ENCODE measurements at regions not wholly inside any gene's neighbourhood (a gene's known extent, or its start where the extent isn't known, plus 50 kb on each side); places are given as distances from the start of the nearest gene placed in this dataset.
"Not testable (repeated sequence)": the region's sequence is repeated elsewhere in the genome, so short reads cannot be mapped to it uniquely, and the experiment has no call there.

DNA sequence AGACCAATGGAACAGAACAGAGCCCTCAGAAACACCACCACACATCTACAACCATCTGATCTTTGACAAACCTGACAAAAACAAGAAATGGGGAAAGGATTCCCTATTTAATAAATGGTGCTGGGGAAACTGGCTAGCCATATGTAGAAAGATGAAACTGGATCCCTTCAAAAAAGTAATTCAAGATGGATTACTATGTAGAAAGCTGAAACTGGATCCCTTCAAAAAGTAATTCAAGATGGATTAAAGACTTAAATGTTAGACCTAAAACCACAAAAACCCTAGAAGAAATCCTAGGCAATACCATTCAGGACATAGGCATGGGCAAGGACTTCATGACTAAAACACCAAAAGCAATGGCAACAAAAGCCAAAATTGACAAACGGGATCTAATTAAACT, 221.6 kb upstream of the EDNRA start:
- DNase-seq, result not testable (repeated sequence)

DNA sequence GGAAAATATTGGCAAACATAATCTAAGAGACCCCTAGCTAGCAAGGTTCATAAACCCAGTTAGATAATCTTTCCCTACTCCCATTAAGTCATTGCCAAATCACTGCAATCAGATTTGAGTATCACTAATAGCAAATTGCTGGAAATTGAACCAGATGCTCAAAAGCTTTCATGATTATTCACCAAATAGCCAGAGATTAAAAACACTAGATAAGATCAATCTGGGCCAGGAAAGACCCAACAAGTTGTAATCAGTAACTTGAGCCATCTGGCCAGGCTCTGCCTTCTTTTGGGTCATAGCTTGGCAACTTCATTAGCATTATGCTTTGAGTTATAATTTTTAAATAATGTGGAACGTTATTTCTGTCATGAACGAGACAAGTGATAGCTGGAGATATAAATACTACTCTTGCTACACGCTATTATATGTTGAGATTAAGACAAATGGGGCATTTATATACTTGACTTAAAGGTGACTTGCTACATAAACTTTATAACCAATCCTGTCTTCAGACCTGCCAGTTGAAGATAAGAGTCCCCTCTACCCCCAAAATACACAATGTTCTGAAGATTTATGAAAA, 196.6 kb upstream of the EDNRA start:
- no peak for DNase-seq

DNA sequence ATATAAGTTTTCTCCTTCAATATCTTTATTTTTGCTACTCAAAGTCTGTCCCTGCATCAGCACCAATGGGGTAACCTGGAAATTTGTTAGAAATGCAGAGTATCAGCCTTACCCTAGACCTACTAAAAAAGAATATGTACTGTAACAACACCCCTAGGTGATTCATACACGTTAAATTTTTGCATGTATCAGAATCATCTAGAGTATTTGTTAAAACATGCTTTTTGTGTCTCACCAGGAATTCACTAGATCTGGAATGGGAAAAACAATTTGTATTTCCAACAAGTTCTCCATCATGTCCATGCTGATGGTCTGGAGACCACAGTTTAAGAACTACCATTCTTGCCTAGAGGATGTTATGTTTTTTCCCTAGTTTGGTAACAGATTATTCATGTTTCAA, 196.0 kb upstream of the EDNRA start:
- no peak for DNase-seq

DNA sequence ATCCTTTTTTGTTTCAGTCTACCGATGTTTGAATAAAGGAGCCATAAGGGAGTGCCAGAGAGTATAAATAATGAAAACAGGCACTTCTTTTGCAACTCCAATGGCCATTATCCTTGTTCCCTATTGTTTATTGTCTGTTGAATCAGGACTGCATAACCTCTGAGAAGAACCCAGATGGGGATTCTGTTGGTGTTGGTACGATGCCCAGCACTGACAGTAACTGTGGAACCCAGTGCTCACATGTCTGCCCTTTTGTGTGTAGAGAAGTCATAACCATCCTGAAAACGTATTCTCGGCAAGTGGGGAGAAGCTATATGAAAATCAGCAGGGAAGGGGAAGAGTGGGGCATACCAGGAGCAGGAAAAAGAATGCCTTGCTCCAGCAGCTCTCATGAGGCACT, 195.1 kb upstream of the EDNRA start:
- no peak for DNase-seq

DNA sequence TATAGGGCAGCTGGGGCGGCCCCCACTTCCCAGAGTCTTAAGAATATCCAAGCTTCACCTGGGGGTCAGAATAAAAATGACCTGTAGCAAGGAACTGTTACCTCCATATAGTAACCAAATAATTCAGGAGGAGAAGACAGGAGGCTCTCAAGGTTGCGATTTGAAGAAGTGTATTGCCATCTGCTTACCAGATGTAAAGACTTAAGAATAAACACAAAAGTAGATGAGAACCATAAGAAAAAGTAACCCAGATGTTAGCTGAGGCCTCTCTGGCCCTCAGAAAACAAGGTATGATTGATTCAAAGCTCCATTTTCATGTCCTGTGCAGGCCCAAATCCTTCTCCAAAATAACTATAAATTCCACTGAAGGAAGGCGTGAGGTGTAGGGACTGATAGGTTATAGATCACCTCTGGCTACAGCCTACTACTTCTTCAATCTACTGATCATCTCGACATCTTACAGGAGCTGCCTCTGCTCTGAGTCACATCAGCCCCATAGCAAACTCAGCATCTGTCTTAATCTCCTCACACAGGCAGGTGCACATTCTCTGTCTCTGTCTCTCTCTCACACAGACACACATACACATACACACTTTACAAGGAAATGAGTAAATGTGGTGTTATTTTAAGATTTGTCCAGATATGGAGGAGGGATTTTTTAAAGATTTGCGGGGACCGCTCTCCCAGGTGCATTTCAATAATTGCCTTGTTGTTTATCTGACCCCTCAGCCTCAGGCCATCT, 193.9 kb upstream of the EDNRA start:
- no peak for DNase-seq

DNA sequence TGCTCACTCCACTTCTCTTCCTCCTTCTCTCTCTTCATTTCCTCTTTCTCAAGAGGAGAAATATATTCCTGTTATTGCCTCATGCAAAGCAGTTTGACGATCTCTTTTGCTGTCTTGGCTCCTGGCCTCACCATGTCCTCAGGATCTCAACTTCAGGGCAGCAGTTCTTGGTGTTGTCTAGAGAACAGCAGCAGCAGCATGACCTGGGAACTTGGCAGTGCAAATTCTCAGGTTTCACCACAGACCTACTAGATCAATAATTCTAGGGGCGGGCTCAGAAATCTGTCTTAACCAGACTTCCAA, 193.4 kb upstream of the EDNRA start:
- DNase-seq, result no peak

DNA sequence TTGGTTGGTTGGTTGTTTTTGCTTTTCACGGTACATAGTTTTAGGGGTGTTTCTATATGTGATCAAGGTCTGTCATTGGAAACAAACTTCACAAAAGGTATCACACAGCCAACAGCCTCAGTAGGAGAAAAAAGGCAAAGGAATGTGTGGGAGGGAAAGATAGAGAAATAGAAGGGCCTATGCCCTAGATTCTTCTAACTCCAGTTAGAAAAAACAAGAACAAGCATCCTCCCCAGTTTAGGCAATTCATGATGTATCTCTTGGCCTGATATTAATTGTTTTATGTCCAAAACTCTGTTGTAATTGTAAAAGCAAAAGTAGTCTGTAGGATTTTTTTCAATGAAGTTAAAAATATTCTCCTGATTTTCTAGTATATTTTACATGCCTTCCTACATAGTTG, 192.4 kb upstream of the EDNRA start:
- DNase-seq, result no peak

DNA sequence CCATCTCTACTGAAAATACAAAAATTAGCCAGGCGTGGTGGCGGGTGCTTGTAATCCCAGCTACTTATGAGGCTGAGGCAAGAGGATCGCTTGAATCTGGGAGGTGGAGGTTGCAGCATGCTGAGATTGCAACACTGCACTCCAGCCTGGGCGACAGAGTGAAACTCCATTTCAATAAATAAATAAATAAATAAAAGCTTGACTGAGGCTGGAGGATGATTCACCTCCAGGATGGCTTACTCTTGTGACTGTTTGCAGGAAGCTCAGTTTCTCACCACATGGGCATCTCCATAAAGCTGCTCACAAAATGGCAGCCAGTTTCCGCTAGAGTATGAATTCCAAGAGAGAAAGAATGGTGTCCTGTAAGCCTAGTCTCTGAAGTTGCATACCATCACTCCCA, 191.7 kb upstream of the EDNRA start:
- no peak for DNase-seq

DNA sequence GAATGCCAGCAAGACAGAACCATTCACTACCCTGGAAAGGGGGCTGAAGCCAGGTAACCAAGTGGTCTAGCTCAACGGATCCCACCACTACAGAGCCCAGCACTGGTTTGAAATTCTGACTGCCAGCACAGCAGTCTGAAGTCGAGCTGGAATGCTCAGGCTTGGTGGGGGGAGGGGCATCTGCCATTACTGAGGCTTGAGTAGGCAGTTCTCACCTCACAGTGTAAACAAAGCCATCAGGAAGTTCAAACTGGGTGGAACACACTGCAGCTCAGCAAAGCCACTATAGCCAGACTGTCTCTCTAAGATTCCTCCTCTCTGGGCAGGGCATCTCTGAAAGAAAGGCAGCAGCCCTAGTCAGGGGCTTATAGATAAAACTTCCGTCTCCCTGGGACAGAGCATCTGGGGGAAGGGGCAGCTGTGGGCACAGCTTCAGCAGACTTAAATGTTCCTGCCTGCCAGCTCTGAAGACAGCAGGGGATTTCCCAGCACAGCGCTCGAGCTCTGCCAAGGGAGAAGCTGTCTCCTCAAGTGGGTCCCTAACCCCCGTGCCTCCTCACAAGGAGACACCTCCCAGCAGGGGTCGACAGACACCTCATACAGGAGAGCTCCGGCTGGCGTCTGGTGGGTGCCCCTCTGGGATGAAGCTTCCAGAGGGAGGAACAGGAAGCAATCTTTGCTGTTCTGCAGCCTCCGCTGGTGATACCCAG, 188.1 kb upstream of the EDNRA start:
- not testable (repeated sequence) for DNase-seq

DNA sequence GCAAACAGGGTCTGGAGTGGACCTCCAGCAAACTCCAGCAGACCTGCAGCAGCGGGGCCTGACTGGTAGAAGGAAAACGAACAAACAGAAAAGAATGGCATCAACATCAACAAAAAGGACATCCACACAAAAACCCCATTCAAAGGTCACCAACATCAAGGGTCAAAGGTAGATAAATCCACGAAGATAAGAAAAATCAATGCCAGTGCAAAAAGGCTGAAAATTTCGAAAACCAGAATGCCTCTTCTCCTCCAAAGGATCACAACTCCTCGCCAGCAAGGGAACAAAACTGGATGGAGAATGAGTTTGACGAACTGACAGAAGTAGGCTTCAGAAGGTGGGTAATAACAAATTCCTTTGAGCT, 187.6 kb upstream of the EDNRA start:
- DNase-seq, result not testable (repeated sequence)

DNA sequence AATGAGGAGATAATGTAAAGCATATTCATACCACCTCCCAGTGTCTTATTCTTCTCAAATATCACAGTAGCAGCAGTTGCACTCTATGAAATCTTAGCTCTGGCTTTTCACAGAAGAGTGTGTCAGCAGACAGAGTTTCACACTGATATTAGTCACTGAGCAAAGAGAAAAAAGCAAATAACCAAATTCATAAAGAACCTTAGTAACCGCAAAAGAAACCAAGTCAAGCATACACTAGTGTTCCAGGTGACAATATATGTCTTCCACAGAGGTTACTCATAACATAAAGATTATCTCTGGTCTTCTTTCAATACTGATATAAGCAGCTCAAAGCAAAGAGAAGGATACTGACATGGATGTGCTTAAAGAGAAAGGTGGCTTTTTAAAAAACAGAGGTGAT, 181.7 kb upstream of the EDNRA start:
- no peak for DNase-seq

DNA sequence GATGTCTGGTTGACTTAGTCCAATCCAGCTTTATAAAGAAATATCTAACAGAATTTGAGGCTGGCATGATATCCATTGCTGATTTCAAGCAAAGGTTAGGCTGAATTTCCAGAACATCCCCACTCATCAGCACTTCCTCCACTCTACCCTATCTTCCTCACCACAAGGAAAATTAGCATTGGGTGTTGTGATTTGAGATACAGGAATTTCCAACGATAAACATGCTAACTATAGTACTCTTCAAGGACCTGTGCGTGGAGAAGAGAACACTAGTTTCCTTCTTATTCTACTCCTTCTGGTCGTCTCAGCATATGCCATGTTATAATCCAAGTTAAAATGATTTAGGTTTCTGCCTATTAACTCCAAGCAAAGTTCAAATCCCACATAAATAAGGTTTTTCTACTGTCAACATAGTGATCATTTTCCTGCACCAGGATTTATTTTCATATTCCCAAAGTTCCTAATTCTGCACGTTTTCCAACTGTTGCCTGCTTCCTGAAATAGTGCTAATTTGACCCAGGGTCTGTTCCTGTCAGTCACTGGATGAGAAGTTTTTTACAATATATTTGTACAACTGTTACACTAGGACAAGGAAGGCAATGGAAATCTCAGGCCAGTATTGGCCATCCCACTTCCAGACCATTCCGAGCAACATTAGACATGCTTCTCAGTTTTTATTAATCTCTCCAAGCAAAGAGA, 177.6 kb upstream of the EDNRA start:
- no peak for DNase-seq

DNA sequence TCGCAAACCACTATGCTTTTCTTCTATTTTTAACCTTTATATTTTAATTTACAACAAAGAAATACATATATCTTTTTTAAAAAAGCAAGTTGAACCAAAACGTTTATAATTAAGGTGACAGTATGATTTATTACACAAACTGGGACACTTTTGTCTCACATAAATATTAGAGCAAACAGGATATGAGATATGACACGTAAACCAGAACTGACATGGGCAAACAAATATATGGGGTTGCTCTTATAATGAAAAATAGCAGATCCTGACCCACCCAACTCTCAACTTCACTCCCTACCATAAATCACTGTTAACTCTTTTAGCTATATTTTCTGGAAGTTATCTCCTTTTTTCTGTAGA, 177.0 kb upstream of the EDNRA start:
- DNase-seq, result no peak

DNA sequence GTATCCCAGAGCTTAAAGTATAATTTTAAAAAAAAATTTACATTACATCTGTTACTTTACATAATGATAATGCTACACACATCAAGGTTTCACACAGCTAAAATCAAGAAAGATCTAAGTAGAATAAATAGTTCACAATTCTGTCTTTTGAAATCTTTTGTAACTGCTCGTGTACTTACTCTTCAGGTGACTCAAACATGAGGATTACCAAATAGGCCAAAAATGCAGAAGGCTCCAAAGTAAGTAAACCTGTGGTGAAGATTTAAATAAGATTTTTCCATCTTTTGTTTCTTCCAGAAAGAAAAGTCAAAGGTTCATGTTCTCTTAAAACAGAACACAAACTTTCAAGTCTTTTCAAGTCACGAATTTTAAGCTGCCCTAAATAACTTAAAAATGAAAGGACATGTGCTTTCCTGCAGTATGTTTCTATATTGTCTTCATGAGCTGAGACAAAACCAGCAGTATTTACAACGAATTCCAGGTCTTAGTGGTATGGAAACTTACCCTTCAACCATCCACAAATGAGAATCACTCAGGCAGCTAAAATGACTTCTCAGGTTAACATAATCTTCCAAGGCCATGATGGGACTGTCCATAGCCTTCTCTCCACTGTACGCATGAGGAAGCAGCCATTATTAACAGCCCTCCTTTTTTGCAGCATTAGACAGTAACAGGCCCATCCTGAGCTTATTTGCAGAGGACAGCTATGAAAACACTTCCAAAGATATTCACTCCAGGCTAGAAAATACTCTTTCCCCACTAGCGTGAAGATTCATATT, 172.8 kb upstream of the EDNRA start:
- no peak for DNase-seq

DNA sequence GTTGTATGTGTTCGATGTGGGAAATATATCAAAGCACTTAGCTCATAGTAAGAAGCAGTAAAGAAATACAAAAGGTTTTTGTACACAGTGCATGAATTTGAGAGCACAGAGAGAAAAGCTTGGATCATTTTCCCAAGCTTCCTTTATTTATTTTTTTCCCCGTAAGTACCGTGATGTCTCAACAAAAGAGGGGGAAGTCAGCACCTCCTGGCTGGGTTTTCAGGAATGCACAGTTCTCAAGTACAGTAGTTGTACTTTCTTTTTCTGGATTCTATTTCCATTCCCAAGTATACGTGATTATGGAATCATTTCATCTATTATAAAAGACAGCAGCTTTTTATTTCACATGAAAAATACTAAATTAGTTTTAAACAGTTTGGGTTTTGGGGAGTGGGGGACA, 171.5 kb upstream of the EDNRA start:
- DNase-seq, result no peak

DNA sequence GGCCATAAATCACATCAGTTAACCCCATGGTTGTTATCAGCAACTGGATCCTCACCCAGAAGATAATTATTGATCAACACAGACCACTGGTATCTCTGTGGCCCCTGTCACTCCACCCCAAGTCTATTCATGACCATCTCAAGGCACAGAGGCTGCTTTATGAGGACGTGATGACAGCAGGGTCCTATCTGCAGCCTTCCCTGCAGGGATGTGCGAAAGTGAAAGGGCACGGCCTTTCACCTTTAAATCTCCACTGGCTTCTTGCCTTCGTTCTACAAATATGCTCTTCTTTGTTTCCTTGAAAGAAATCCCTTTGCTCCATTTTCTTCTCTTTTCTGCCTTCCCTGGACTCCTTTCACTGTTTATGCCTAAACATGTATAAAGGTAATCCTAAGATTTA, 170.6 kb upstream of the EDNRA start:
- DNase-seq, result no peak

DNA sequence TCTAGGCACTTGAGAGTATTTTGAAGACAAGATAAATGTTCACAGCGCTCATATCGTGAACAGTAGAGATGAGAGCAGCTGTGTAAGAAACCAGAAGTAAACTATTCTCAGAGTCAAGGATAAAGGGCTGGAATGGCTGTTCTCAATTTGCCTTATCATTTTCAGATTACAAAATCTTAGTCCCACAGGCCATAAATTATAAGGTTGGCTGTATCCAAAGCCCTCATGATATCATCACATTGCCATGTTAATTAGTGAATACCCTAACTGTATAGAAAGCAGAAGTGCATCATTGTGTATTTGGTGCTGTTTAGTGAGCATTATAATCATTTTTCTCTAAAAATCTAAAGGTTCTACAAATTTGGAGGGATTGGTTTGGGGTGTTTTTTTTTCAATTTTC, 168.9 kb upstream of the EDNRA start:
- no peak for DNase-seq

DNA sequence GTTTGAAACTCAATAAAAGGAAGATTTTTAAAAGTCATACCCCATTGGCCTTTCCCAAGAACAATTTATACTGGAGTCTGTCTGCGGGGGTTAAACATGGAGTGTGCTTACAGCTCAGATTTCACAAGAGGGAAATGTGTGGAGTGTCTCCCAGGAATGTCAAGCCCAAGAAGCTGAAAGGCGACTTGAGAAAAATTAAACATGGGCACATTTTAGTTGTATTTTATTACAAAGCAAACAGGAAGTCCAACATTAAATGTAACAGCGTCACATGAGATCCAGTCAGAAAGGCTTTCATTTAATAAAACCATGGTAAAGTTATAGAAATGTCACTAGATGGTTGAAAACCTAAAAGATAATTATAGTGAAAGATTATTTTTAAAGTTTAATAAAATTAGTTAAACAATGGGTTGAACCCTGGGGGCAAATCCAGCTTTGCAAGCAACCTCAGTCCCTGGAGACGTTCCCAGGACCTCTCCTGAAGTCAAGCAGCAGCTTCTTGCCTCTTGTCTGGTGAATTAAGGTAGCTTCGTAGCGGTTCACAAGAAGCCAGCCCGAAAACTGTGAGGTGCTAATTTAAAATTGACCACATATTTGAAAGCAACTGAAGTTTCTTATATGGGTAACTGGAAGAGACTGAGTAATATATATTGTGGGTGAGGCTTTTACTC, 168.4 kb upstream of the EDNRA start:
- no peak for DNase-seq

DNA sequence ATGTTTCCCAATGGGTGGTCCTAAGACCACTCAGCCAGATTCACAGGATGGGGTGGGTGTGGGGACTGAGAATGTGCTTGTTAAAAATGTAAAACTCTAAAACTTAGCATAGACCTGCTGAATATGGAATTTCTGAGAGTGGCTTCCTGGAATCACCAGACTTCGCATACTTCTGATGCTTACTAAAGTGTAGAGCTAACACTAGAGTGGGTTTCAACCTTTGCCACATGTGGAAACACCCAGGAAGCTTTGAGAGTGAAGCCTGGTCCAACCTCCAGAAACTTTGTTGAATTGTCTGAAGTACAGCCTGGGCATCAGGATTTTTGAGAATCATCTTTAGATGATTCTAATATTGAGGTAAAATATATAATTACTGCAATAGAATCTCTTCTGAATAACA, 167.8 kb upstream of the EDNRA start:
- no peak for DNase-seq

DNA sequence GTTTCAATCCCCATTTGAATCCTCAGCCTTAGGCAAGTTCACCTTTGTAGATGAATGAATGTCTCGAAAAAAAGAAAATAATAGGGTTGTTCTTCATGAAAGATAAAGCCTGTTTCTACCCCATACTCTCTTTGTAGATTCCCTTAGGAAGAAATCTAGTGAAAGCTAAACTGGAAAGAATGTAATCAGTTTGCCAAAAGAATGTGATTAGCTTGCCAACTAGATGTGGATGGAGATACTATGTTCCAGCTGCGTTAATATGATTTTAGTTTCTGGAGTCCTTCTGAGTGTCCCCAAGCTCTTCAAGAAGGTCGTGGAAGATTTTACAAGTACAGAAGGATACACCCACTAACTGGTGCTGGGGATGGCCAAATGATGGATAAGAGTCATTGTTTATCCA, 162.3 kb upstream of the EDNRA start:
- DNase-seq, result no peak

DNA sequence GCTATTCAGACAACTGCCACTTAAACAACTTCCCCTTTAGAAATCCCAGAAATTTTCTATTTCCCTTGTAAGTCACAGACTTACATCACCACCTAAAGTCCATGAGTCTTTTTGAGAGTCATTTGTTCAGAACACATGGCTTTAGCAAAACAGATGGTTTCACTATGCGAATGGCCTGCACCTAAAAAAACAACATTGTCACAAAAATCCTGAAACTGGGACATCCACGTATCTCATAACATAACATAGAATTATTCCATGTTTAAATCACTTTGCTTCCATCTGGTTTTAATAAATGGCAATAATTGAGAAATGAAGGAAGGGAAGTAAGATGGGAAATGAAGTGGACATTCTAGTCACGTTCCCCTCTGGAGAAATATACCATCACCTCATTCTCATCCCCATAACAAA, 155.3 kb upstream of the EDNRA start:
- no peak for DNase-seq

DNA sequence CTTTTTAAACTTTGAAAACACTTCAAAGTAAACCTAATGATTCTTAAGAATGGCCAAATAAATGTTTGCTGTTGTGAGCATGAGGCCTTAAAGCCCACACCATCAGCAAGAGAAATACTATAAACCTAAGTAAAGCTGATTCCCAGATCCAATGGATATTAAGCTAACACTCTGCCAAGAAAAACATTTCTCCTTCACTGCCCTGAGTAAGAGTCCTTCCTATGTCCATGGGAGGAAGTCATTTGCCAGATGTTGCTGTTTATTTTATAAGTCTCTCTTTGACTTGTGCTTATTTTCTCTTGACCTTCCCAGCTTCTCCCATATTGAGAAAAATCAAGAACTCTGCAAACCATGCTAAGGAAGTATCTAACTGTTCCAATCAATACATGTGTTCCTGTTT, 154.3 kb upstream of the EDNRA start:
- no peak for DNase-seq

DNA sequence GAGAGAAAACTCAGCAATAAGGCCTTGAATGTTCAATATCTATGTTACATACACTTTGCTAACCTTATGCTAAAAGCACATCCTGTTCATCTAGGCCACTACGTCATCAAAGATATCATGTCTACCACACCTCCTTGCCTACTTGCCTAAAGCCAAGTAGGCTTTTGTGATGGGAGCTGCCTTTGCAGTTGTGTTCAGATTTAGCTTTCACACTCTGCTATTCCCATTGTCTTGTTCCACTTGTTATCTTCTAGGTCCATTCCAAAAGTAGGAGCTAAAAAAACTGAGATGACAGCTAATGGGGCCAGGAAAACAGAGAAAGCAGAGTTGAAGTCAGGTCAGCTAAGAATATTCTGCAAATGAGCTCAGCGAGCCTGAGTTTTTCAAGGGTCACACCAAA, 153.6 kb upstream of the EDNRA start:
- DNase-seq, result no peak

Data from NCI-H1694 (cell line).